GM12865 (cell line): ENCODE measurements at regions not wholly inside any gene's neighbourhood (a gene's known extent, or its start where the extent isn't known, plus 50 kb on each side); places are given as distances from the start of the nearest gene placed in this dataset.

ENCODE experiments used
- DNase-seq: peaks from one replicate; pipeline ENCODE4 v3.0.0; 2010; ENCODE audit warnings: low read depth
- H3K4me3 ChIP-seq: 2 replicates; pipeline ENCODE4 v1.5.1; 2011; ENCODE audit warnings: mild to moderate bottlenecking, low read depth, low read length, control low read depth
- CTCF ChIP-seq: IDR thresholded peaks from 2 replicates; pipeline ENCODE4 v1.5.1; 2011; ENCODE audit warnings: low read length, control low read depth, low read depth, inconsistent platforms; ENCODE audit not compliant: insufficient read depth; ENCODE audit errors: missing control alignments

GRCh38 chr18:24840640-24841039, 380.2 kb downstream of the HRH4 start:
- no peak for DNase-seq
- H3K4me3 ChIP-seq, result no peak overlapping the region
- no peak for TF ChIP-seq CTCF

DNA sequence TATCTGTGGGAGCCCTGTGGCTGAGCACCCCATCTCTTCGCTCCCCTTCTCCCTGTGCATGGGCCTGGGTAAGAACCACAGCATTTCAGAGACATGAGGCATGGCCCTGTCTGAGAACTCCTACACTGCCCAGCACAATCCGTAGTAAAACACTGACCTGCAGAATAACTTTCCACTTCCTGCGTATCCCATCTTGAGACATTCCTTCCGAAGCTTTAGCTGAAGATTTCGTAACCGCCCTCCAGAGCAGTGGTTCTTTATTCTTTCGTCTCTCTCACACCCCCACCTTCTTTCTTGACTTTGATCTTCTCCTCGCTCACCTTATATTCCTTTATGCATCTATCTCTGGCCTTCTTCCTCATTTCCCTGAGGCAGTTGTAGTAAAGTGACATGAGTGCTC, 381.1 kb downstream of the HRH4 start:
- DNase-seq, result no peak
- no peak for TF ChIP-seq CTCF
- H3K4me3 ChIP-seq, result no peak overlapping the region

- H3K4me3 ChIP-seq, result no peak overlapping the region
- TF ChIP-seq CTCF, result no peak
- DNase-seq, result no peak
Observed at GRCh38 chr18:24843123-24843522, 382.7 kb downstream of the HRH4 start.

DNA sequence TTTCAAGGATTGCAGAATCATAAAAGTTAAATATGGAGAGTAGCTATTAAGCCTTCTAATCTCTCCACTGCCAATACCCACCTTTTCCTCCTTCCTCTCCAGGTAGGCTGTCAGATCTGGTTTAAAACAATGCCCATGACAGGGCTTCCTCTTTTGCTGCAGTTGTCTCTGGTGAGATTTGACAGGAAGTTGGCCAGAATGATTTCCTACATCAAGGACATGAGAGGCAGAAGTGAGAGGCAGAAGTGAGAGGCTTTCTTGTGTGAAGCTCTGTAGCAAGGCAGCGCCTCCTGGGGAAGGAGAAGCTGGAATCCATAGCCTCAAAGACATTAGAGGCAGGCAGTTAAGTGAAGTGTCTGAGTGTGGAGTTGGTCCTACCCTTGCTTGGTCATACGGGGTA, 385.7 kb downstream of the HRH4 start:
- H3K4me3 ChIP-seq, result no peak overlapping the region
- no peak for DNase-seq
- no peak for TF ChIP-seq CTCF

DNA sequence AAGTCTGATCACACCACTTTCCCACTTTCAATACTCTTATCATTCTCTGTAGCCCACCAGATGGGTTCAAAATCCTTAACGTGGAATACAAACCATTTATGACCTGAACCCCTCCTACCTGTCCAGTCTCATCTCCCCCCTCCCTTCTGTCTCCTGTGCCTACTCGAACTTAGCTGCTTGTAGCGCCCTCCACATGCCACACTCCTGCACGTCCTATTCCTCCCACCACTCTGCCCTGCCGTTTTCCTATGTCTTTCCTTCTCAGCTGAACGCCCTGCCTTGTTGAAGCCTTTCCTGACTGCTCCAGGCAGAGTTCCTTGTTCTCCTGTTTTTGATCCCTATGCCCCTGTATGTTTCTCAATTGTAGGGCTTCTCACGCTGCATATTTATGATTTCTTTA, 390.1 kb downstream of the HRH4 start:
- TF ChIP-seq CTCF, result no peak
- no peak overlapping the region for H3K4me3 ChIP-seq

DNA sequence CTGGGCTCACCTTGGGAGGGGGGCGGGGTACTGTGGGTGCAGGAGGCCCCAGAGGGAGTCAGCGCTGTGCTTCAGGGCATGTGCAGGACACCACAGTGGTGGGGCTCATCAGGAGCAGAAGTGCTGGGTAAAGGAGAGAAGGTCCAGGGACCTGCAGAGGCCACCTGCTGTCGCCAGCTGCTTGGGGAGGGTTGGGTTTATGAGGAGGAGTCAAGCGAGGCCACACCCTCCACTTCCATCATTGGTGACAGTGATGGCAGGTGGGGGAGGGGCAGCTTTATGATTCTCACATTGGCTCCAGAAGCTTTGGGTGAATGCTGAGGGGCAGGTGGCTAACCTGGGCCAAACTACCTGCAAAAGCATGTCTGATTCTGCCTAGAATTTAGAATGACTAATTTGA, 392.6 kb downstream of the HRH4 start:
- no peak for TF ChIP-seq CTCF
- no peak for DNase-seq
- no peak overlapping the region for H3K4me3 ChIP-seq

More for the DNA sequence above, 390.1 kb downstream of the HRH4 start:
- DNase-seq, result no peak

GRCh38 chr18:24860978-24861680, 400.7 kb downstream of the HRH4 start:
- DNase-seq, result no peak
- no peak for TF ChIP-seq CTCF
- H3K4me3 ChIP-seq, result no peak overlapping the region
